Thyroid gland (tissue), 4 donors: ENCODE measurements at regions not wholly inside any gene's neighbourhood (a gene's known extent, or its start where the extent isn't known, plus 50 kb on each side); places are given as distances from the start of the nearest gene placed in this dataset.

Experiments
- CTCF ChIP-seq, 6 experiments: fragments of 200-600 bp in 3 of 6; fragments of 450-650 bp in 3 of 6; sonication (generic) in 3 of 6; IDR thresholded peaks; one replicate each; pipeline ENCODE4 v1.5.1; 2016 to 2019; ENCODE audit warnings: antibody characterized with exemption in 6 of 6, mild to moderate bottlenecking in 2 of 6, inconsistent platforms in 1 of 6, moderate library complexity in 1 of 6
- POLR2A ChIP-seq, 2 donors: fragments of 450-650 bp; IDR thresholded peaks; one replicate each; pipeline ENCODE4 v1.6.1; 2017; ENCODE audit warnings: antibody characterized with exemption in 2 of 2, mild to moderate bottlenecking in 2 of 2, moderate library complexity in 1 of 2

- TF ChIP-seq CTCF (IDR thresholded peaks at IDR 0.05) (no peak), POLR2A (IDR thresholded peaks at IDR 0.05) (no peak)
These were observed 161.6 kb upstream of the FBXL17 start for GRCh38 chr5:108543486-108543885.
